Ovary (tissue), 3 donors: ENCODE measurements at regions not wholly inside any gene's neighbourhood (a gene's known extent, or its start where the extent isn't known, plus 50 kb on each side); places are given as distances from the start of the nearest gene placed in this dataset.

Experiments
- EP300 ChIP-seq: sonication (generic); formaldehyde crosslinking; IDR thresholded peaks from one replicate; pipeline ENCODE4 v1.6.1; 2017; ENCODE audit warnings: antibody characterized with exemption
- POLR2A ChIP-seq: fragments of 450-650 bp; IDR thresholded peaks from one replicate; pipeline ENCODE4 v1.6.1; 2017; ENCODE audit warnings: antibody characterized with exemption, mild to moderate bottlenecking, moderate library complexity
- TF ChIP-seq, protein P1 (sequence below), 3 donors: fragments of 450-650 bp in 2 of 3; fragments of 200-600 bp in 1 of 3; IDR thresholded peaks; one replicate each; pipeline versions ENCODE4 v1.5.1 to v1.8.0; 2016 to 2022; ENCODE audit warnings: antibody characterized with exemption in 3 of 3, mild to moderate bottlenecking in 1 of 3
- donor health status: DM: no; HTN: no; CAD: no.

DNA sequence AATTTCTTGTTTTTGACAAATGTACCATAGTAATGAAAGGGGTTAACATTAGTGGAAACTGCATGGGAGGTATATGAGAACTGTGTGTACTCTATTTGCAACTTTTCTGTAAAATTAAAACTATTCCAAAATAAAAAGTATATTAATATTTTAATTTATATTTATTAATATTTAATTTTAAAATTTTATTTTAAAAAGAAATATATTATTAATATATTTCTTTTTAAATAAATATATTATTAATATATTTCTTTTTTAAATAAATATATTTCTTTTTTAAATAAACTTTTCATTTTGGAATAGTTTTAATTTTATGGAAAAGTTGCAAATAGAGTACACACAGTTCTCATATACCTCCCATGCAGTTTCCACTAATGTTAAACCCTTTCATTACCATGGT, 101.1 kb upstream of the SLC7A1 start:
- TF ChIP-seq, protein P1, sequence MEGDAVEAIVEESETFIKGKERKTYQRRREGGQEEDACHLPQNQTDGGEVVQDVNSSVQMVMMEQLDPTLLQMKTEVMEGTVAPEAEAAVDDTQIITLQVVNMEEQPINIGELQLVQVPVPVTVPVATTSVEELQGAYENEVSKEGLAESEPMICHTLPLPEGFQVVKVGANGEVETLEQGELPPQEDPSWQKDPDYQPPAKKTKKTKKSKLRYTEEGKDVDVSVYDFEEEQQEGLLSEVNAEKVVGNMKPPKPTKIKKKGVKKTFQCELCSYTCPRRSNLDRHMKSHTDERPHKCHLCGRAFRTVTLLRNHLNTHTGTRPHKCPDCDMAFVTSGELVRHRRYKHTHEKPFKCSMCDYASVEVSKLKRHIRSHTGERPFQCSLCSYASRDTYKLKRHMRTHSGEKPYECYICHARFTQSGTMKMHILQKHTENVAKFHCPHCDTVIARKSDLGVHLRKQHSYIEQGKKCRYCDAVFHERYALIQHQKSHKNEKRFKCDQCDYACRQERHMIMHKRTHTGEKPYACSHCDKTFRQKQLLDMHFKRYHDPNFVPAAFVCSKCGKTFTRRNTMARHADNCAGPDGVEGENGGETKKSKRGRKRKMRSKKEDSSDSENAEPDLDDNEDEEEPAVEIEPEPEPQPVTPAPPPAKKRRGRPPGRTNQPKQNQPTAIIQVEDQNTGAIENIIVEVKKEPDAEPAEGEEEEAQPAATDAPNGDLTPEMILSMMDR (IDR thresholded peaks at IDR 0.05), result no peak
- no peak for TF ChIP-seq POLR2A
- TF ChIP-seq EP300, result no peak
